Mesenchymal stem cell (in vitro differentiated cells and primary cell): ENCODE measurements at regions not wholly inside any gene's neighbourhood (a gene's known extent, or its start where the extent isn't known, plus 50 kb on each side); places are given as distances from the start of the nearest gene placed in this dataset.

Source experiments
- DNase-seq: peaks from one replicate; pipeline ENCODE4 v3.0.0-alpha.2; 2013
- H2AFZ ChIP-seq: one replicate; pipeline ENCODE4 v1.6.1; 2013; ENCODE audit warnings: low read depth, mild to moderate bottlenecking, control low read depth, inconsistent platforms, low read length, moderate library complexity
- H2AK5ac ChIP-seq: 2 replicates; pipeline ENCODE4 v1.6.1; 2013; ENCODE audit warnings: low read length, moderate library complexity, mild to moderate bottlenecking, inconsistent platforms; ENCODE audit not compliant: severe bottlenecking
- H2BK120ac ChIP-seq: one replicate; pipeline ENCODE4 v1.6.1; 2013; ENCODE audit warnings: low read depth, mild to moderate bottlenecking, inconsistent platforms, low read length, moderate library complexity
- H2BK12ac ChIP-seq, 2 experiments: one replicate each; pipeline ENCODE4 v1.6.1; 2013; ENCODE audit warnings: inconsistent platforms in 2 of 2, low read length in 2 of 2, mild to moderate bottlenecking in 2 of 2, moderate library complexity in 2 of 2, control low read depth in 1 of 2
- H2BK15ac ChIP-seq: one replicate; pipeline ENCODE4 v1.6.1; 2013; ENCODE audit warnings: mild to moderate bottlenecking, low read depth, inconsistent platforms; ENCODE audit not compliant: poor library complexity, severe bottlenecking
- H2BK5ac ChIP-seq: 2 replicates; pipeline ENCODE4 v1.6.1; 2013; ENCODE audit warnings: low read depth, mild to moderate bottlenecking, low read length, control low read depth, inconsistent platforms; ENCODE audit not compliant: poor library complexity, severe bottlenecking
- H3K14ac ChIP-seq, 2 experiments: one replicate each; pipeline ENCODE4 v1.6.1; 2013; ENCODE audit warnings: inconsistent platforms in 2 of 2, low read length in 2 of 2, control low read depth in 1 of 2, mild to moderate bottlenecking in 1 of 2, moderate library complexity in 1 of 2
- H3K18ac ChIP-seq, 2 experiments: one replicate each; pipeline ENCODE4 v1.6.1; 2013; ENCODE audit warnings: inconsistent platforms in 2 of 2, low read length in 2 of 2, control low read depth in 1 of 2, low read depth in 1 of 2, mild to moderate bottlenecking in 1 of 2
- H3K23ac ChIP-seq, 2 experiments: one replicate each; pipeline ENCODE4 v1.6.1; 2013; ENCODE audit warnings: inconsistent platforms in 2 of 2, low read length in 2 of 2, mild to moderate bottlenecking in 2 of 2, moderate library complexity in 2 of 2, control low read depth in 1 of 2
- H3K27ac ChIP-seq: 2 replicates; pipeline ENCODE4 v1.5.1; 2013; ENCODE audit warnings: mild to moderate bottlenecking, moderate library complexity, low read length, control low read depth, inconsistent platforms; ENCODE audit not compliant: poor library complexity, severe bottlenecking
- H3K27me3 ChIP-seq, 2 experiments: 2 replicates each; pipeline versions ENCODE4 v1.6.1 to v1.7.0; 2013; ENCODE audit warnings: low read length in 2 of 2, mild to moderate bottlenecking in 2 of 2, moderate library complexity in 2 of 2, control low read depth in 1 of 2, inconsistent platforms in 1 of 2; ENCODE audit not compliant: control insufficient read depth in 1 of 2, insufficient read depth in 1 of 2
- H3K36me3 ChIP-seq, 2 experiments: 2 replicates each; pipeline versions ENCODE4 v1.6.1 to v1.7.0; 2013; ENCODE audit warnings: low read length in 2 of 2, control low read depth in 1 of 2, inconsistent platforms in 1 of 2, low read depth in 1 of 2, mild to moderate bottlenecking in 1 of 2; ENCODE audit not compliant: insufficient read depth in 2 of 2, control insufficient read depth in 1 of 2
- H3K4ac ChIP-seq, 2 experiments: one replicate each; pipeline ENCODE4 v1.6.1; 2013; ENCODE audit warnings: inconsistent platforms in 2 of 2, low read length in 2 of 2, mild to moderate bottlenecking in 2 of 2, moderate library complexity in 2 of 2, control low read depth in 1 of 2, low read depth in 1 of 2
- H3K4me1 ChIP-seq: 2 replicates; pipeline ENCODE4 v1.6.1; 2013; ENCODE audit warnings: low read depth, low read length, control low read depth; ENCODE audit not compliant: control insufficient read depth, insufficient read depth
- H3K4me2 ChIP-seq: 2 replicates; pipeline ENCODE4 v1.6.1; 2013; ENCODE audit warnings: low read length, mild to moderate bottlenecking, inconsistent platforms; ENCODE audit not compliant: poor library complexity, severe bottlenecking
- H3K4me3 ChIP-seq, 2 experiments: 2 replicates each; pipeline versions ENCODE4 v1.5.1 to v1.7.0; 2013; ENCODE audit warnings: low read length in 2 of 2, mild to moderate bottlenecking in 2 of 2, control low read depth in 1 of 2, low read depth in 1 of 2; ENCODE audit not compliant: insufficient read depth in 1 of 2
- H3K79me1 ChIP-seq: replicated peaks from 2 replicates; pipeline ENCODE4 v1.6.1; 2013; ENCODE audit warnings: mild to moderate bottlenecking, control low read depth, low read length, inconsistent platforms; ENCODE audit not compliant: poor library complexity, severe bottlenecking
- H3K9ac ChIP-seq: 2 replicates; pipeline ENCODE4 v1.7.0; 2013; ENCODE audit warnings: mild to moderate bottlenecking, low read length, moderate library complexity
- H3K9me3 ChIP-seq: 2 replicates; pipeline ENCODE4 v1.7.0; 2013; ENCODE audit warnings: mild to moderate bottlenecking, low read length; ENCODE audit not compliant: control insufficient read depth
- H4K8ac ChIP-seq: one replicate; pipeline ENCODE4 v1.6.1; 2013; ENCODE audit warnings: inconsistent platforms, mild to moderate bottlenecking, low read length, moderate library complexity
- H4K91ac ChIP-seq: one replicate; pipeline ENCODE4 v1.6.1; 2013; ENCODE audit warnings: mild to moderate bottlenecking, low read length, inconsistent platforms
- WGBS: methylation state at CpG from one replicate; pipeline ENCODE4 v1.1.7; 2013; ENCODE audit warnings: mixed read lengths; 5-methylcytosine and 5-hydroxymethylcytosine counted together

- Histone ChIP-seq H2BK12ac (no peak overlapping the region), H3K79me1 (no peaks in the 10 kb centered on the region), H3K4me3 (no peak overlapping the region), H4K8ac (no peak overlapping the region), H4K91ac (no peak overlapping the region), H3K14ac (no peak overlapping the region), H3K18ac (no peak overlapping the region), H2BK120ac (no peak overlapping the region), H2AFZ (no peak overlapping the region), H3K27ac (no peak overlapping the region), H2BK15ac (no peak overlapping the region), H2AK5ac (no peak overlapping the region), H3K9ac (no peak overlapping the region), H3K36me3 (no peaks in the 10 kb centered on the region), H3K4me2 (no peak overlapping the region), H2BK5ac (no peak overlapping the region), H3K9me3 (no peaks in the 10 kb centered on the region), H3K4me1 (no peaks in the 10 kb centered on the region), H3K27me3 (no peaks in the 10 kb centered on the region), H3K4ac (no peak overlapping the region), H3K23ac (no peak overlapping the region)
- DNase-seq, result no peak
- WGBS, result 97% methylated on average over 5 of the region's 5 CpGs
Measured at GRCh38 chr3:23644099-23644498, 161.7 kb upstream of the UBE2E1 start.

GRCh38 chr3:23644676-23645075, 161.1 kb upstream of the UBE2E1 start:
- no peak overlapping the region for H3K4me2 ChIP-seq
- H3K4ac ChIP-seq, result no peak overlapping the region
- no peaks in the 10 kb centered on the region for H3K79me1 ChIP-seq
- H2BK120ac ChIP-seq, result no peak overlapping the region
- no peak for DNase-seq
- no peak overlapping the region for H2BK12ac ChIP-seq
- H3K9ac ChIP-seq, result no peak overlapping the region
- H3K36me3 ChIP-seq, result no peaks in the 10 kb centered on the region
- no peak overlapping the region for H3K4me3 ChIP-seq
- no peaks in the 10 kb centered on the region for H3K4me1 ChIP-seq
- no peak overlapping the region for H4K91ac ChIP-seq
- H2AFZ ChIP-seq, result no peak overlapping the region
- H4K8ac ChIP-seq, result no peak overlapping the region
- H3K23ac ChIP-seq, result no peak overlapping the region
- H3K27ac ChIP-seq, result no peak overlapping the region
- no peak overlapping the region for H2BK15ac ChIP-seq
- H3K18ac ChIP-seq, result no peak overlapping the region
- no peak overlapping the region for H2BK5ac ChIP-seq
- H3K9me3 ChIP-seq, result no peaks in the 10 kb centered on the region
- H3K27me3 ChIP-seq, result no peaks in the 10 kb centered on the region
- no peak overlapping the region for H2AK5ac ChIP-seq
- WGBS, result 91% methylated on average over 3 of the region's 3 CpGs
- no peak overlapping the region for H3K14ac ChIP-seq

DNA sequence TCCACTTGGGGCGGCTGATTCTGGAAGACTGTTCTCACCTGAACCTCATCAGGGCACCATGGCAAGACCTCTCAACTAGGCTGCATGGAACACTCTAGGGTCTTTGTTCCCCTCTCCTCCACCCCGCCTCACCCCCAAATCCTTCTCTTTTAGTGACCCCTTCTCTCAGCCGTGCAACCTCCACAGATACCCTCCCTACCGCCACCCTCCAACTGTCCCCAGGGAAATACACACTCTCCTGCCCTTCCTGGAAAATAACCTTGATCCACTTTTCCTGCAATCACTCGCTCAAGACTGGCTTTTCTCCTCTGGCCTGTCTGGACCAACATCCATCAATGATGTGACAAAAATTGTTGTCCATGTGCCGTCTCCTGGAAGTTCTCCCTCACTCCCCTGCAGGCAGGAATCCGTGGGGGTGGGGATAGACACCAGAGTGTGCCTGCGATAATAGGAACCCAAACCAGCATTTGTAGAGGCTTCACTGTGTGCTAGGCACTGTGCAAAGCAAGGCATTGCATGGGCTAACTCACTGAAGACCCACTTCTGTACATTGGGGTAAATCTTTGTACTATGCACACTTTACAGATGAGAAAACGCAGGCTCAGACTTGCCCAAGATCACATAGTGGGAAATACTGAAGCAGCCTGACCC, 160.1 kb upstream of the UBE2E1 start:
- H2BK15ac ChIP-seq, result no peak overlapping the region
- H3K4me2 ChIP-seq, result no peak overlapping the region
- no peak overlapping the region for H2BK5ac ChIP-seq
- no peak for DNase-seq
- WGBS, result 78% methylated on average over 8 of the region's 9 CpGs
- no peaks in the 10 kb centered on the region for H3K27me3 ChIP-seq
- no peak overlapping the region for H3K18ac ChIP-seq
- no peak overlapping the region for H3K27ac ChIP-seq
- H3K23ac ChIP-seq, result no peak overlapping the region
- H2BK12ac ChIP-seq, result no peak overlapping the region
- no peak overlapping the region for H3K9ac ChIP-seq
- no peak overlapping the region for H3K14ac ChIP-seq
- no peak overlapping the region for H2AFZ ChIP-seq
- H4K91ac ChIP-seq, result no peak overlapping the region
- no peak overlapping the region for H2AK5ac ChIP-seq
- H3K9me3 ChIP-seq, result no peaks in the 10 kb centered on the region
- no peak overlapping the region for H4K8ac ChIP-seq
- H3K4me3 ChIP-seq, result no peak overlapping the region
- H3K4me1 ChIP-seq, result peaks cover 2% of the 10 kb centered on the region
- H3K4ac ChIP-seq, result no peak overlapping the region
- no peaks in the 10 kb centered on the region for H3K79me1 ChIP-seq
- no peak overlapping the region for H2BK120ac ChIP-seq
- H3K36me3 ChIP-seq, result no peaks in the 10 kb centered on the region

GRCh38 chr3:23646184-23646920, 159.4 kb upstream of the UBE2E1 start:
- no peak overlapping the region for H4K91ac ChIP-seq
- no peak overlapping the region for H2AK5ac ChIP-seq
- no peaks in the 10 kb centered on the region for H3K27me3 ChIP-seq
- no peak overlapping the region for H2BK5ac ChIP-seq
- no peak overlapping the region for H4K8ac ChIP-seq
- H3K18ac ChIP-seq, result no peak overlapping the region
- no peak overlapping the region for H3K4me3 ChIP-seq
- no peak overlapping the region for H3K4ac ChIP-seq
- WGBS, result 61% methylated on average over 5 of the region's 8 CpGs
- H3K14ac ChIP-seq, result no peak overlapping the region
- H3K36me3 ChIP-seq, result no peaks in the 10 kb centered on the region
- no peak overlapping the region for H3K27ac ChIP-seq
- no peak overlapping the region for H3K4me2 ChIP-seq
- H3K9ac ChIP-seq, result no peak overlapping the region
- no peak for DNase-seq
- H2AFZ ChIP-seq, result no peak overlapping the region
- H3K23ac ChIP-seq, result no peak overlapping the region
- H3K79me1 ChIP-seq, result no peaks in the 10 kb centered on the region
- H2BK12ac ChIP-seq, result no peak overlapping the region
- H2BK15ac ChIP-seq, result no peak overlapping the region
- H3K9me3 ChIP-seq, result no peaks in the 10 kb centered on the region
- H2BK120ac ChIP-seq, result no peak overlapping the region
- peaks cover 5% of the 10 kb centered on the region for H3K4me1 ChIP-seq
